ACC112 (cell line): ENCODE measurements at regions not wholly inside any gene's neighbourhood (a gene's known extent, or its start where the extent isn't known, plus 50 kb on each side); places are given as distances from the start of the nearest gene placed in this dataset.
"Not testable (repeated sequence)": the region's sequence is repeated elsewhere in the genome, so short reads cannot be mapped to it uniquely, and the experiment has no call there.

Experiments
- H2AFZ ChIP-seq: fragments of 200-600 bp; sonication (generic); one replicate; pipeline ENCODE4 v1.6.0; 2017; ENCODE audit warnings: antibody characterized with exemption, low read length; ENCODE audit not compliant: unreplicated experiment
- H3K27ac ChIP-seq: fragments of 200-600 bp; sonication (generic); 2 replicates; pipeline ENCODE4 v1.5.1; 2014; ENCODE audit warnings: low read depth, mild to moderate bottlenecking, antibody characterized with exemption, low read length, moderate library complexity
- H3K27me3 ChIP-seq: fragments of 200-600 bp; sonication (generic); 2 replicates; pipeline ENCODE4 v1.6.1; 2014; ENCODE audit warnings: mild to moderate bottlenecking, antibody characterized with exemption, low read length, moderate library complexity, mixed read lengths; ENCODE audit not compliant: insufficient read depth
- H3K36me3 ChIP-seq: fragments of 200-600 bp; sonication (generic); 2 replicates; pipeline ENCODE4 v1.6.1; 2016; ENCODE audit warnings: mild to moderate bottlenecking, antibody characterized with exemption, low read length, moderate library complexity, mixed read lengths; ENCODE audit not compliant: insufficient read depth
- H3K4me1 ChIP-seq: fragments of 200-600 bp; sonication (generic); one replicate; pipeline ENCODE4 v1.6.1; 2016; ENCODE audit warnings: low read length, mixed read lengths; ENCODE audit not compliant: insufficient read depth, unreplicated experiment, control insufficient read depth
- H3K4me3 ChIP-seq: fragments of 200-600 bp; sonication (generic); 2 replicates; pipeline ENCODE4 v1.5.1; 2014; ENCODE audit warnings: mild to moderate bottlenecking, low read depth, low read length
- H3K79me2 ChIP-seq: fragments of 200-600 bp; sonication (generic); one replicate; pipeline ENCODE4 v1.6.0; 2016; ENCODE audit warnings: low read length; ENCODE audit not compliant: control insufficient read depth, unreplicated experiment, insufficient read depth

GRCh38 chr5:101664071-101664791, 631.9 kb downstream of the SLCO4C1 start:
- H3K79me2 ChIP-seq: no peaks in the 10 kb centered on the region
- H3K27me3 ChIP-seq: 0 out of 2 replicates have a peak, but pooled peaks cover 9% of the 10 kb centered on the region
- no peaks in the 10 kb centered on the region for H3K4me1 ChIP-seq
- H3K4me3 ChIP-seq: no peak overlapping the region
- no peaks in the 10 kb centered on the region for H3K36me3 ChIP-seq
- no peak overlapping the region for H3K27ac ChIP-seq
- no peak overlapping the region for H2AFZ ChIP-seq

- Histone ChIP-seq H2AFZ (no peak overlapping the region), H3K27me3 (0 out of 2 replicates have a peak, but pooled peaks cover 9% of the 10 kb centered on the region), H3K79me2 (no peaks in the 10 kb centered on the region), H3K36me3 (no peaks in the 10 kb centered on the region), H3K4me1 (no peaks in the 10 kb centered on the region), H3K27ac (no peak overlapping the region), H3K4me3 (no peak overlapping the region)
Measured at GRCh38 chr5:101663543-101663942, 632.5 kb downstream of the SLCO4C1 start.

GRCh38 chr5:101662263-101662662, 633.8 kb downstream of the SLCO4C1 start:
- no peak overlapping the region for H3K4me3 ChIP-seq
- H3K27me3 ChIP-seq: peaks cover 16% of the 10 kb centered on the region; the same call in 1 of the 2 replicates
- H3K36me3 ChIP-seq: no peaks in the 10 kb centered on the region
- no peak overlapping the region for H2AFZ ChIP-seq
- H3K79me2 ChIP-seq: no peaks in the 10 kb centered on the region
- no peaks in the 10 kb centered on the region for H3K4me1 ChIP-seq
- H3K27ac ChIP-seq: no peak overlapping the region

- Histone ChIP-seq H2AFZ (no peak overlapping the region), H3K36me3 (no peaks in the 10 kb centered on the region)
Measured at GRCh38 chr5:101658433-101658832, 637.7 kb downstream of the SLCO4C1 start.

GRCh38 chr5:101653996-101654395, 642.1 kb downstream of the SLCO4C1 start:
- Histone ChIP-seq H2AFZ (no peak overlapping the region), H3K4me3 (no peak overlapping the region), H3K36me3 (no peaks in the 10 kb centered on the region), H3K27ac (no peak overlapping the region), H3K4me1 (no peaks in the 10 kb centered on the region), H3K27me3 (peaks cover 30% of the 10 kb centered on the region), H3K79me2 (no peaks in the 10 kb centered on the region)

More at GRCh38 chr5:101658433-101658832, 637.7 kb downstream of the SLCO4C1 start:
- Histone ChIP-seq H3K27ac (no peak overlapping the region), H3K79me2 (no peaks in the 10 kb centered on the region), H3K4me1 (no peaks in the 10 kb centered on the region), H3K4me3 (no peak overlapping the region), H3K27me3 (peaks cover 29% of the 10 kb centered on the region)

GRCh38 chr5:101647861-101648260, 648.2 kb downstream of the SLCO4C1 start:
- no peak overlapping the region for H2AFZ ChIP-seq
- H3K27me3 ChIP-seq: peaks cover 27% of the 10 kb centered on the region
- H3K4me1 ChIP-seq: no peaks in the 10 kb centered on the region
- no peak overlapping the region for H3K4me3 ChIP-seq
- H3K79me2 ChIP-seq: no peaks in the 10 kb centered on the region
- no peak overlapping the region for H3K27ac ChIP-seq
- no peaks in the 10 kb centered on the region for H3K36me3 ChIP-seq

- peaks cover 17% of the 10 kb centered on the region for H3K27me3 ChIP-seq
- H3K36me3 ChIP-seq: no peaks in the 10 kb centered on the region
- no peaks in the 10 kb centered on the region for H3K4me1 ChIP-seq
- no peak overlapping the region for H3K27ac ChIP-seq
- H2AFZ ChIP-seq: no peak overlapping the region
- H3K4me3 ChIP-seq: no peak overlapping the region
- no peaks in the 10 kb centered on the region for H3K79me2 ChIP-seq
Measured at GRCh38 chr5:101643794-101644193, 652.3 kb downstream of the SLCO4C1 start.

DNA sequence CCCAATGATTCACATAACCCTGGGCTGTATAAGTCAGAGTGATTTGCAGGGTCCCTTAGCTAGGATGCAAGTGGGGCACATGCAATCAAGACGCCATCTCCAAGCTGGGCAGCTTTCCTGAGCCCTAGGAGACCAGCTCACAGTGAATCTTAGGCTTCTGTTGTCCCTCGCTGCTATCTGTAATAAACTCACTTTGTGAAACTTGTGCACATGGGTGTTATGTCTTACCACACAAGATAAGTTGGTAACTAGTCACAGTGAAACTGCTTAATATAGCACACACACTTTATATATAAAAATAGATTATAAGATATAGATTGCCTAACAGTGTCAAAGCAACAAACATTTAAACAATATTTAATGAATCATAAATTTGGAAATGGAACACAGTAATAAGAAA, 658.5 kb downstream of the SLCO4C1 start:
- Histone ChIP-seq H3K4me1 (no peaks in the 10 kb centered on the region), H3K27me3 (no peaks in the 10 kb centered on the region), H3K4me3 (no peak overlapping the region), H3K27ac (no peak overlapping the region), H3K36me3 (no peaks in the 10 kb centered on the region), H3K79me2 (no peaks in the 10 kb centered on the region), H2AFZ (no peak overlapping the region)

- H3K4me1 ChIP-seq, H3K27me3 ChIP-seq, H2AFZ ChIP-seq, H3K79me2 ChIP-seq, H3K4me3 ChIP-seq, H3K27ac ChIP-seq, H3K36me3 ChIP-seq: not testable (repeated sequence)
Measured at GRCh38 chr5:101627770-101628169, 668.3 kb downstream of the SLCO4C1 start.

GRCh38 chr5:101626572-101626971, 669.5 kb downstream of the SLCO4C1 start:
- Histone ChIP-seq H3K36me3 (no peaks in the 10 kb centered on the region), H3K79me2 (no peaks in the 10 kb centered on the region), H3K4me3 (no peak overlapping the region), H2AFZ (no peak overlapping the region), H3K27me3 (peaks cover 14% of the 10 kb centered on the region), H3K27ac (no peak overlapping the region), H3K4me1 (no peaks in the 10 kb centered on the region)

- H3K27ac ChIP-seq: no peak overlapping the region
- peaks cover 12% of the 10 kb centered on the region for H3K27me3 ChIP-seq
- H2AFZ ChIP-seq: no peak overlapping the region
- H3K79me2 ChIP-seq: no peaks in the 10 kb centered on the region
- no peak overlapping the region for H3K4me3 ChIP-seq
- H3K4me1 ChIP-seq: no peaks in the 10 kb centered on the region
- H3K36me3 ChIP-seq: no peaks in the 10 kb centered on the region
Measured at GRCh38 chr5:101611039-101611438, 685.0 kb downstream of the SLCO4C1 start.
